HG03097 (cell line): ENCODE measurements at regions not wholly inside any gene's neighbourhood (a gene's known extent, or its start where the extent isn't known, plus 50 kb on each side); places are given as distances from the start of the nearest gene placed in this dataset.

ENCODE experiments used
- ATAC-seq: cut with Tn5 transposase; IDR thresholded peaks from one replicate; pipeline ENCODE4 v1.9.1; 2021; ENCODE audit not compliant: unreplicated experiment, low FRiP score

DNA sequence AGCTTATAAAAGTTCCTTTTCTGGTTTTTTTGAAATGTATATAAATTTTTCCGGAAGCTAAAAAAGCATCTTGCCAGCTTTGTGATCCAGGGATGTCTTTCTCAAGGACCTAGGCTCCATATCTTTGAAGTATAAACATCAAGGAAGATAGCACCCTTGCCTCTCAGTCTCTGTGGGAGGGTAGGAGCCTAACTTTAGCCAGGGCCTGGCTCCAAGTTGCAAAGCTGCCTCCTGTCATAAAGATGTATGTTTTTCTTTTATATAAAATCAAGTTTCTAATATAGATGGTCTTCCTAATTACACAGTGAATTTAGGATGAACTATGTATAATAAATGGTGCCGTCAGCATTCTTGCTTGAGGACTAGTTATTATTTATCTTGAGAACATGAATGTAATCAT is 612.6 kb upstream of the USP15 start:
- ATAC-seq = no peak

DNA sequence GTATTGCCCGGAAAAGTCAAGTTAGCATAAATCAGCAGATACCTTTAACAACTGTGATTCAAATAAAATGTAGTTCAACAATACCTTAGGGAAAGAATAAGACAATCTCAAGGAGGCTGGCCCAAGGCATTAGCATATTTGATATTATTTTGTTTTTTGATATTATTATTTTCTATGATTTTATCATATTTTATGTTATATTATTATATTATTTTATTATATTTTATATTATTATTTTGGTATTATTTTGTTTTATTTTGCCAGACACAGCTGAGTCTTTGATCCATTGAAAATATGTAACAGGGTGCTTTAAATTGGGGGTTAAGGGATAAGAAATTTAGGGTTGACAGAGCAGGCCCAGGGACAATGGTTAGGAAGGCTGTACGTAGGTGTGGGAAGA is 607.9 kb upstream of the USP15 start:
- ATAC-seq = no peak

DNA sequence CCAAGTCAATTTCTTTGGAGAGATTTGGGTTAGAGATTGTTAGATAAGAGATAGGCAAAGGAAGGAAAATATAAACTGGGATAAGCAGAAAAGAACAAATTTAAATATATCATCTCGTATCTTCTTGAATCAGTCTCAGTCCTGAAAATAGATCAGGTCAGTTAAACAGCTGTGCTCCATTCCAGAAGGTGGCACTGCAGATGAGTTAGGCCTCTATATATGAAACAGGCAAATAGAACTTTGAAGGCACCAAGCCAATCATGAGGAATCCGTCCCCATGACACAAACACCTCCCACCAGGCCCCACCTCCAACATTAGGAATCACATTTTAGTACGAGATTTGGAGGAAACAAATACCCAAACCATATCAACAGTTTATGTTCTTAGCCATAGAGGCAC is 605.5 kb upstream of the USP15 start:
- no peak for ATAC-seq

DNA sequence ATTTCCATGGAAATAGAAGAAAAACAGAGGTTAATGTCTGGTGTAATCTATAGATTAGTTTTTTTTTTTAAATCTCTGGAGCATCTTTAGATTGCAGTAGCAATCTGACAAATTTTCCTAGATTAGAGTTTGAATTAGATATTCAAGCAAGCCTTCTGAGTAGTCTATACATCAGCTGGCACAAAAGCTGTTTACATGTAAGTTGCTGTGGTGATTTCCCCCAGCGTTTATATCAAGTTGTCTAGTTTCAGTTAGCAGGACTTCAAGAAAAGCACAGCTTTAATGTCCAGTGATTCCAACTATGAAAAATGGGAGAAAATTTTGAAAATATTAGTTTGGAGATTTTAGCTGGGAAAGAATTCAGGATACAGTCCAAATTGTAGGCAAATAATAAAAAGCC is 605.0 kb upstream of the USP15 start:
- ATAC-seq = no peak

DNA sequence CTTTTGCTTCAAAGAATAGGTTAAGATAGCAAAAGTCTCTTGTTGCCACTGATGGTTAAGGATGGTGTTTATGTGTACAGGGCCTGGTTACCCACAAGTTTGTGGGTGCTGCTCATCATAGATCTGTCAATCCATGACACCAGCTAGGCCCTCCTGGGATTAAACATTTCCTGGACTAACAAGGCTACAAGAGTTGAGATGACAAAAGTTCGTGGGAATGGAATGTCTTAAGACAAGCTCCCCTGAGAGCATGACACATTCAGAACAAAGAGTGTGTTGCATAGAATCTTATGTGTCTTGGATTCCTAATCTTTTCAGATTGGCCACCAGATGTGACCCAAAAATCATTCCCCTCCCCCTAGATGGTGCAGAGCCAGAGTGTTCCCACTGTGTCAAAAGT is 592.5 kb upstream of the USP15 start:
- ATAC-seq = no peak

DNA sequence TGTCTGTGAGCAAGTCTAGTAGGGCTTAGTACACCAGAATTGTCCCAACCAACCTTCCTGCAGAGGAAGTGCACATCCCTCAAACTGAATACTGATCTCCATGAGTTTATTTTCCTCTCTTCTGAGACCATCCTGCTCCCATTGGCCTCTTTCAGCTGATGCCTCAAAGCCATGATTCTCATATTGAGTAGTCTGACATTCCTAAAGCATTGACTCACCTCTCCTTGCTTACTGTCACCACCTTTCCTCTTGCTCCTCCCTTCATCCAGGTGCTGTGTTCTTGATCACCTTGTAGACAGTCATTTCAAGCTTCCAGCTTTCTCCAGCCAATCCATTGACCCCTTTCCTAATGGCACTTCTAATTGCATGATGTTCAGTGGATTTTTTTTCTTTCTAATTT is 583.7 kb upstream of the USP15 start:
- ATAC-seq = no peak

DNA sequence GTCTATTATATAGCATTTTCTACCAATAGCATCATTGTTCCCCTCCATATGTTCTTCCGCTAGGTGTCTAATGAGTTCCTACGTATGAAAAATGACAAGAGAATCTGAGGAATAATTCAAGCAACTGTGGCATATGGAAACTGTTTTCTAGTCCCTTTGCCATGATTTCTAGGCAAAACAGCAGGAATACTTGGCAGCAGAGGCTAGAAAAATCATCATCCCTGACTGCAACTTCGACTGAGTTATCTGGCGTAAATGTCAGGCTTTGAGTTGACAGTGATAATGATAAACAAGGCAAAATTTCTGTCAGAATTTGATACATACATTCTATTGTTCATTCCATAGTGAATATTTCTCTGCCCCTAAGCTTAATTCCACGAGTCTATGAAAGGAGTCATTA is 572.8 kb upstream of the USP15 start:
- no peak for ATAC-seq

DNA sequence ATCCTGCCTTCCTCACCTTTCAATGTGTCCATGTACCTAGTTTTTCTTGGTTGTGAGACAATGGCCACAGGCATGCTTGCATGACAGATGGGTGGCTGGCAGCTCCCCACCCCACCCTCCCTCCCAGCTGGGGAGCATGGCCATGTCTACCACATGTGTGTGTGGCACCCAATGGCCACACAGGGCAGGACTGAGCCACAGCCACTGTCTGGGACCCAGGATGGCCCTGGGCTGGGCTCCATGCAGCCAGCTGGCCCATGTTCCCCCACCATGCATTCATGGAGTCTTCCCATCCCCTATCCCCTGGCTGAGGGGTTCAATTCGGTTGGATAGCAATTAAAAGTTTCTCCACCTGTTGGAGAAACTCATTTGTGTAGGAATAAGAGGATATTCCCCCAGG is 566.0 kb upstream of the USP15 start:
- no peak for ATAC-seq

DNA sequence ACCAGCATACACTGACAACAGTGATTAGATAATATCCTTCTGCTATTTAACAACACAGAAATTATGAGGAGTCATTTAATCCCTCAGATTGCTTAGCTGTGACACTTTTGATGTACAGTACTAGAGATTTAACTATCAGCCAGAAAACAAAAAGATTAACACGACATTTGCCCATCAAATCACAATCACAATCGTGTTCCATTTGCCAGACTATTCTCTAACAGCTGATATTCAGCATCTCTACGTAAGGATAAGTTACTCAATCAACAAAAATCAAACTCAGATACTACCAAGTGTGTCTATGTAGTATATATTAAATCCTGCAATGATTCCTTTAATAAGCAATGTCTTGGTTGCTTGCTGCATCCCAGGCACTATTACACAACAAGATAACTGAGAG is 558.7 kb upstream of the USP15 start:
- ATAC-seq = no peak

DNA sequence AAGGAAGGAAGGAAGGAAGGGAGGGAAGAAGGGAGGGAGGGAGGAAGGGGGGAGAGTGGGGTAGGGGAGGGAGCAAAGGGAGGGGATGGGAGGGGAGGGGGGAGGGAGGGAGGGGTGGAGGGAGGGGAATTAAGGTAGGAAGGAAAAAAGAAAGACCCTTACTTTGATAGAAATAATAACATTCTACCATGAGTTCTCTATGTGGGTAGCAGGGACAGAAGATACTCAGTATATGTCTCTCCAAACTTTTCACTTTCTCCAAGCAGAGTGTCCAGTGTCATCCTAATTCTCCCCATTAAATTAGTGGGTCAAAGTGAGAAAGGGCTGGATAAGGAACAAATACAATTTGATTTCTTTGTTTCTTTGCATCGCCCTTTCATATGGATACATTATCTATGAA is 553.4 kb upstream of the USP15 start:
- ATAC-seq = no peak

DNA sequence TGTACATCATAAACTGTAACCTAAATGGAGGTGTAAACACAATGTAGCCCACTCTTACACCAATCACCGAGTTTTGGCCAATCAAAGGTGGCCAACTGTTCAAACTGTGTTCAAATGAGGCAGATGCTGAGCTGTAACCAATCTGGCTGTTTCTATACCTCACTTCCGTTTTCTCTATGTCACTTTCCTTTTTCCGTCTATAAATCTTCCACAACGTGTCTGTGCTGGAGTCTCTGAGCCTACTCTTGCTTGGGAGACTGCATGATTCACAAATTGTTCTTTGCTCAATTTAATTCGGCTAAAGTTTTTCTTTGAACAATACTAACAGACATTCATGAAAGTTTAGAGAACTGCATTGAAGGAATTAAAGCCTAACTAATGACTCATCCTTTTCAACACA is 547.1 kb upstream of the USP15 start:
- ATAC-seq = no peak

DNA sequence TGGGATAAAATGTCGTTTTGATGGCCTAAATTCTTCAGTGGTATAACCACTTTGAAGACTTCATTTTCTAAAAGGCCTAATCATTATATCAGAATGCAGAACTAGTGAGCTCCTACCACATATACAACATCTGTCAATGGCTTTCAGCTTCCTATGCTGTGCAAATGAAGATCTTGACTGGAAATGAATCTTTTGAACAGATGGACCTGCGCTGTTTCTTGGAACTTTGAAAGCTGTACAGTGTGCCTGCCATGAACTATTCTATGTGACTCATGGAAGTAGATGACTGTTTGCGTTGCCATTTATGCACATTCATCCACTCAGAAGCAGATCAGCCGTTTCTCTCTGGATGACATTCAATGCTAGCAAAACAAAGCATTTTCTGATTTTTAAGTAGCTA is 542.2 kb upstream of the USP15 start:
- ATAC-seq = no peak

DNA sequence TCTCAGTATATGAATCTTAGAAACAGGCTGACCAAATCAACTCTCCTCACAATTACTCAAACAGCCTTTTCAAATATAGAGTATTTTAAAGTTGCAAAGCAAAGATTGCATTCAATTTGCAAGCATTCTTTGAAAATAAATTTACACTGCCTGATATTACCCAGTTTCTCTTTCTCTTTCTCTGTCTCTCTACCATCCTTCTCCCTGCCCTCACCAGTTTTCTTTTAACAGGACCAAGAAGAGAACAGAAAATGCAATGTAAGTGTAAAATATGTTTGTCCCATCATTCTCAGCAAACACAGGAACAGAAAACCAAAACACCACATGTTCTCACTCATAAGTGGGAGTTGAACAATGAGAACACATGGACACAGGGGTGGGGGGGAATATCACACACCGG is 520.3 kb upstream of the USP15 start:
- no peak for ATAC-seq

DNA sequence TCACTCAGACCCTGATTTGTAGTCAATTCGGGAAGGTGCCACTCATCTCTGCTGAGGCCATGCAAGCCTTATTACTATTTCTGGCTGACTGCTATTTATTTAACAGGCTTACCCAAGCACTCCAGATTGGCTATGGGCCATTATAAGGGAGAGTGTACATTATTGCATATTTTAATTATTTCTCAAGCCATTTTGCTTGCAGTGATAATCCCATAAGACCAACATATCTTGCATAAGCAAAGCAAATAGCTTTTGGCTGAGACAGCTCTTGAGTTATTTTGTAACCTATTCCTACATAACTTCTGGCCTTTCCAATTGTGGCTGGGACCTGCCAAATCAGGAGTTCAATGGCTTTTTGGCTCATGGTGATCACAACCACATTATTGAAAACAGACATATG is 509.6 kb upstream of the USP15 start:
- ATAC-seq = no peak

DNA sequence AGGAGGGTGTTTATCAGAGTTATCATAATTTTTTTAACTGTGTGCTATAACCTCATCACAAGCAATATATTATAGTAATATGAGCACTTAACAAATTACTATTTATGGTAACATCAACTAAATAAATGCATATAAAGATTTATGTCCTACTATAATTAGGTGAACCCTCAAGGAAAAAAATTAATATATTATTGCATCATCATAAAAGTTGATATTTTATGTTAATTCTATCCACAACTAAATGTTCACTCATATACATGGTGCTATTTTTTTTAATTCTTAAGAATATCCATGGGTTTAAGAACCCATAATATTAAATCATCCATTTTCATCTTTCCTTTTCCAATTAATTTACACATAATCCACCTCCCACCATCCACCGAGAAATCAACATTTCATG is 506.0 kb upstream of the USP15 start:
- ATAC-seq = no peak

DNA sequence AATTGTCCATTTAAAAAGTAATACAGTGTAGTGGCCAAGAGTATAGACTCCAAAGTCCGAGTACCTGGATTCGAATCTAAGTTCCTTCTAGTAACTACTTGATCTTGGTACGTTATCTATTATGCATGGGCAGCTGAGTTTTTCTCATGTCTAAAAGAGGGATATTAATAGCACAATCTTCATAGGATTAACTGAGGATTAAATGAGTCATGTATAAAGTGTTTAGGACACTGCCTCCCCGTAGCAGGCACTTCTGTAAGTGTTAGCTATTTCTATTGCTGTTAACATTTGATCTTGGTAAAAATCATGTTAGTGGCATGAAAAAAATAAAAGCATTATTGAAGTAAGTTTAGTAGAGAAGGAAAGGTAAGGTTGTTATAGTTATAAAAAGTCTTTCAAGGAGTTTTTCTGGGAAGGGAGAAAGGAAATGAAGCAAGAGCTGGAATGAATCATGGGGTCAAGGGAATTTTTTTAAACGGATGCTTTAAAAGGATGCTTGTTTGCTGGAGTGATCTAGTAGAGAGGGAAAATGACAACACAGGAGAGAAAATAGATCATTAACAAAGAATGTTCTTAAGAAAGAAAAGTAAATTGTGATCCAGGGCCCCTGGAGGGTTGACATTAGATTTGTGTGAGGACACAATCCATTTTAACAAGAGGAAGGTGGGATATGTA is 502.2 kb upstream of the USP15 start:
- no peak for ATAC-seq

DNA sequence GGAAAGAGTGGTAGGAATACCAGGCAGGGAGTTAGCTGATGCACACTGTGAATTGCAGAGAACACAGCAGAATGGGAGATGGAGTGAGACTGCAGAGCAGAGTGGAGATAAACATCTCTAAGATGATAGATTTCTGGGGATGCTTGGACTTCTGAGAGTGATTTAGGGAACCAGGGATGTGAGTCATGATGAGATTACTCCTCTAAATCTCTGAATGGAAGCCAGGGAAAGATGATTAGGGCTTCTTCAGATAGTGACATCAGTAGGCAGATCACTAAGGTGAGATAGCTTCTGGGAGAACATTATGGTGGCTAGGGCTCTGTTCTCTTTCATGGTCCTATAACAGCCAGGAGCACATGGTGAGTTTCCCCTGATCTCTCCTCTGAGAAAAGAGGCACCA is 501.5 kb upstream of the USP15 start:
- ATAC-seq = no peak

DNA sequence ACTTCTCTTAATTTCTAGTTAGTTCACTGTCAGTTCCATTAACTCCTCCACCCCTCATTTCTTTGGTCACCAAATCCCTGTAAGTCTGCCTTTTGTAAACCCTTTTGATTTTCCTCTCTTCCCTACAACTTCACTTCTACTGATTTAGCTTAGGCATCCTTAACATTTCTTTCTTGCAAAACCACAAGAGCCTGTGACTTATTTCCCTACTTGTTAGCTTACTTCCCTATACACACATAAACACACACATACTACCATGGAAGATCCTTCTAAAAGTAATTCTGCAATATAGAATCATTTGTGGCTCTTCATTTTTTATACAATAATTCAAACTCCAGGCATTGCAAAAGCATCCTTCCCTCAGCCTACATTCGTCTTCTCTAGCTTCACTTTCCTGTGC is 494.3 kb upstream of the USP15 start:
- ATAC-seq = no peak

DNA sequence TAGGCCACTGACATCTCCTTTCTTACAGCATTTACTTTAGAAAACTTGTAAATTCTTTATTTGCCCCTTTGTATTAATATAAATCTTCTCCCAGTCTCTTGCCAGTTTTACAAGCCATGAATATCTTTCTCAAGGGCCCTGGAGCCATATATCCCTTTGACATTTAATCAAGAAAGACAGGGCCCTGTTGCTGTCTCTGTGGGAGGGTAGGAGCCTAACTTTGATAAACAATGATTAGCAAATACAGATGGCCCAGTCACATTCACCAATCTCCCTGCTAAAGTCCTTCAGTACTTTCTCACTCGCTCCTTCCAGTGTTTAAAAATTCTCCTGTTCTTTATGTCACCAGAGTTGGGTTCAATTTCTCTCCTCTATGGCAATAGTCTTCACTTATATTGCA is 479.8 kb upstream of the USP15 start:
- ATAC-seq = no peak

DNA sequence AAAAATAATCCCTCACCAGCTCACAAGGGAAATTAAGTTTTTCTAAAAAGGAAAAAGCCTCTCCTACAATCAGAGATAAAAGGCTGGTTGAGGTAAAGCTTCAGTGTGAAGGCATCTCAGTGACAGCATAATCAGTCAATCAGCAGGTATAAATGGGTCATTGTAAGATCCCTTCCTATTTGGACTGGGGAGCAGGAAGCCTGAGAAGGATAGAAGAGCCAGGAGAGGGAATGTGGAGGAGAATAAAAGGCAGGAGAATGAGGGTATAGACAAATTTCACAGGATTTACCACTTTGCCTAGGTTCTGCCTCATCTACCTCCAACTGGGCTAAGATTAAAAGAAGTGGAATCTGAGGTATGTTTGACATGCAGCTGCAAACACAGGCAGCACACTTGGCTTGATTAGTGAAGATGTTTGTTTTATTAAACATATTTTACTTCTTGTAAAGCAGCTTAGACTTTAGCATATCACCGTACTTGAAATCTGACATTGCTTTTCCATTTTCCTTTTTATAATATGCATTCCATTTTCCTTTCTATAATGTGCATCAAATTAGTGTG is 479.1 kb upstream of the USP15 start:
- no peak for ATAC-seq

DNA sequence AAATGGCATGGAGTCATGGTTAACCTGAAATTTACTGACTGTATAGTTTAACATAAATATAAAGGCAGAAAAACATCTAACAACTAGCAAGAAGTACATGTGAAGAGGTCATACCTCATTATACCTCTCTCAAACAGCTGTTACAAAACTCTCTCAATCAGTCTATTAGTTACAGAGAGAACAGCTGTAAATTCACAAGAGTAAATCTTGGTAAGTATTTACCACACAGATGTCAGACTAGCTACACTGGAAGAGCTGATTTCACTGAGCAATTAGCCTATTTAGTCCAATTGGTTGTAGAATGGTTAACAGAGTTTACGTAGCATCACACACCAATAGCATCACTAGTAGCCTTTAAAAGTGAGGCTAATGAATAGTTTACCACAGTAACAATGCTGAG is 463.4 kb upstream of the USP15 start:
- ATAC-seq = no peak

DNA sequence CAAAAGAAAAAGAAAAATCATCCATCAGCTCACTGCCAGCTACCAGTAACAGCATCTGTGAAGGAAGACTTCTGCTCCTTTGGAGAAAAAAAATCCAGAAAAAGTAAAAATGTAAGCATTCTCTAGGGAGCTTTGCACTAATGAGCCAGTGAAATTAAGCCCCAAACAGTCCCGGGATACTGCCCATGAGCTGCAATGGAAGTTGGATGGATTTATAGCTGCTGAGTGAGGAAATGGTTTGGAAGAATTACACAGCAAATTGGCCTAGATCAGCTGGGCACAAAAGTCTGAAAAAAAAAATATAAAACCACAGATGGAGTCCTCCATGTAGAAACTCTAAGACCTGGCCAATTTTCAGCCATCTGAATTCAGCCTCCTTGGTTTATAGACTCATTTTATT is 462.9 kb upstream of the USP15 start:
- no peak for ATAC-seq

DNA sequence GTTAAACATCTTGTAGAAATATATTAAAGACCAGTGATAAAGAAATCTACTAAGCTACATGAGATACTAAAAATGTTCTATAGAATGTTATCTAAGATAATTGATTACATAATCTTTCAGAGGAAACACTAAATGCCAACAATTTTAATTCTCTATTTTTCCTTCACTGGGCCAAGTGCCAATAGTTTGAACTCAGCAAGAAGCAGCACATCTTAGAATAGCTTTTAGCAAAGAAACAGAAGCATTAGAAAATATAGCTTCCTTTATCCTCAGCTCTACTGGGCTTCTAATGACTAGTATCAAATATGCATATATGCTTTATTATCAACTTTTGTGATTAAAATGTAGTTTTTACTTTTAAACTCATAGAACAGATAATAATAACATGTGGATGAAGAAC is 461.4 kb upstream of the USP15 start:
- no peak for ATAC-seq
